DMS 273 (cell line): ENCODE measurements at regions not wholly inside any gene's neighbourhood (a gene's known extent, or its start where the extent isn't known, plus 50 kb on each side); places are given as distances from the start of the nearest gene placed in this dataset.
"Not testable (repeated sequence)": the region's sequence is repeated elsewhere in the genome, so short reads cannot be mapped to it uniquely, and the experiment has no call there.

Experiments
- DNase-seq: peaks from one replicate; lab custom pipeline; 2025; ENCODE audit not compliant: unreplicated experiment; lab: John Stamatoyannopoulos, UW

DNA sequence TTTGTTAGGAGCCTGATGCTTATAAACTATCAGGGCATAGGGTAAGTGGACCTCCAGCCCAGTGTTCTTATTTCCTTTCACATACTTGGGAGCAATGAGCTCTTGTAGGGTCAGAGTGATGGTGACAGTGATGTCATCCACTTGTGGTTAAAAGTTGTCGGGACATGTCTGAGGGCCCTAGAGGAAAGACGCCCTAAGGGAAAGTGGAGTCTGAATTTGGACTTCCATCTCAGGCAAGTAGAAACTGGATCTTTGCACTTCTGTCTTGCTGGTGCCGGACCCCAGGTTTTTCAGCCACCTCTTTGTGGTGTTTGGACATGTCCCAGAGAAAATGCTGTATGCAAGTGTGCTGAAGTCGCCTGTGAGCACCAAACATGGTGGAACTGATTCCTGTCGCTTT lies 900.5 kb downstream of the C6orf118 start:
- no peak for DNase-seq

DNA sequence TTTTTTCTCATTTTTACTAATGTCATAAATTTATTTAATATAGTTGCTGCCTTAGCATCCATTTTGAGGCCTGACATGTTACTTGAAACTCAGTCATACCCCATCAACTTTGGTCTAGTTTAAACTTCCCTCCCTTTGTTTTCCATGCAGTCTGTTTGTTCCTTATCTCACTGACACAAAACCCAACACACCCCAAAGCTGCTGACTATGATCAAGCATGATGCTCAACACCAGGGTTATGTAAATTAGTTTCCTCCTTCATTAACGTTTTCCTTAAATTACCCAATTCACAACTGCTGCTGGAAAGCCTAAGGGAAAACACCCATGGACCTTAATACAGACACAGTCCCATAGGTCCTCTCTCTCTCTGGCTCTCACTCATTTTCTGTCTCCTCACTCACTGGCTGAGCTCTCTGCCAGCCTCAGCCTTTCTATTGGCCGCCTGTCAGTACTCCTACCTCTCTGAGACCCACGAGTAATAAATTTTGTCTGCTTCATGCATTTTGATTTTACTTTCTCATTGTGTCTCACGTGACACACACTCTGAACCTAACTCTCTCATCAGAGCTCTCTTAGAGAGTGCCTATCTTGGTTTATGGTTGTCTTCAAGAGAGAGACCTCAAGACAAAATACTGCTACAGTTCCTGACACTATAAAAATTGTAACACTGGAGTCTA lies 904.5 kb downstream of the C6orf118 start:
- DNase-seq, result no peak

DNA sequence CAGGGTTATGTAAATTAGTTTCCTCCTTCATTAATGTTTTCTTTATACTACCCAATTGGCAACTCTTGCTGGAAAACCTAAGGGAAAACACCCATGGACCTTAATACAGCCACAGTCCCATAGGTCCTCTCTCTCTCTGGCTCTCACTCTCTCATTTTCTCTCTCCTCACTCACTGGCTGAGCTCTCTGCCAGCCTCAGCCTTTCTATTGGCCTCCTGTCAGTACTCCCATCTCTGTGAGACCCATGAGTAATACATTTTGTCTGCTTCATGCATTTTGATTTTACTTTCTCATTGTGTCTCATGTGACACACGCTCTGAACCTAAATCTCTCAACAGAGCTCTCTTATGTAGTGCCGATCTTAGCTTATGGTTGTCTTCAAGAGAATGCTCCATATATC lies 907.5 kb downstream of the C6orf118 start:
- no peak for DNase-seq

DNA sequence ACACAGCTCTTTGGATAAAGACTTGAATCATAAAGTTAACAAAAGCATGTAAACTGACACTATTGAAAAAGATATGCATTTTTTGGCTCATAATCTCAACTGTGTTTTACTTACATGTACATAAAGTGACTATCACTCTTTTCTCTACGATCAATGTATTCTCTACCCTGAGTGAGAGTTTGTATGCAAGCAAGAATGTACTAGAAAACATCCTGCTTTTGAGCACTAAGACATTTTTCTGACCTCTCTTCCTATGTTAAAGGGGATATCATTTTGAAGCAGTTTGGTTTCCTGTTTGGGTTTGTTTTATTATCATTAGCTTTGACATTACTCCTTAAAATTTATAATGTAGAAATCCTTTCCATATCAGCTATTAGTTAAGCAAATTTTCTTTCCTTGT lies 910.8 kb downstream of the C6orf118 start:
- no peak for DNase-seq

DNA sequence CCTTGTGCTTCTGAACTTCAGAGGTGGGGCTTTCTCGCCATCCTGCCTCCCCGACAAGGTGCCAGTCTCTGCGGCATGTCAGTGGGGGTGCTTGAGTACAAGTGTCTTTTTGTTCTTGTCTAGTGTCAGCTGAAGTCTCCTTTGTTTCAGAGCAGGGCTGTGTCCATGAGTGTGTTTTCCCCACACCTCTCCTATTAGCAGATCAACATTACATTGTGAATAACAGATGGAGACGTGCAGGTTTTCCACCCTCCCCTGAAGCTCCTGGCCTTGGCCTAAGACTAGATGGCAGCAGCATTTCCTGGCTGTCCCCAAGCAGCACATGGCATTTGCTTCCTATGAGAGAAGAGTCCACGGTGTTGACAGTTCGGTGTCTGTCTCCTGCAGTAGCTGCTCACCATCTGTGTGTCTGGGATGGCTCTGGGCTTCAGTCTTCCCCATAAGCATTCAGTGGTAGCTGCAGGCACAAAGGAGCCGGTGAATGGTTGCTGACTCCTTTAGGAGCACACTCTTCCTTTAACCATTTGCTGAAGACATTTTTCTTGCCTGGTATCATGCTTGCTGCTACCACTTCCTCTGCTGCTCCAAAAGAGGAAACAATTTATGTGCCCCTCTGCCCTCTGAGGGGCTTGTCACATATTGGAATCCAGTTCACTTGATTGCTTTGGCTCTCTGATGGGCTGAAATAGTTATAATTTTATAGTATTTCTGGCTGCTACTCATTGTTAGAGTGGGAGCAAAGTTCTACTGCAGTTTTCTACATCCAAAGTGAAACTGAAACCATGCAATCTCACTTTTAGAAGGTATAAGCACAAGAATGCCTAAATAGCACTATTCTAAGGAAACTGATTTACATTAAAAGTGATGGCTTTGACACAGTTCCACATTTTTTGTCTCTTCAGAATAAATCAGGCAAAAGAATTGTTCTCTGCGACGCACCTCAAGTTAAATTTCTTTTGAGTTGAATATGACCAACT lies 913.0 kb downstream of the C6orf118 start:
- DNase-seq, result no peak

DNA sequence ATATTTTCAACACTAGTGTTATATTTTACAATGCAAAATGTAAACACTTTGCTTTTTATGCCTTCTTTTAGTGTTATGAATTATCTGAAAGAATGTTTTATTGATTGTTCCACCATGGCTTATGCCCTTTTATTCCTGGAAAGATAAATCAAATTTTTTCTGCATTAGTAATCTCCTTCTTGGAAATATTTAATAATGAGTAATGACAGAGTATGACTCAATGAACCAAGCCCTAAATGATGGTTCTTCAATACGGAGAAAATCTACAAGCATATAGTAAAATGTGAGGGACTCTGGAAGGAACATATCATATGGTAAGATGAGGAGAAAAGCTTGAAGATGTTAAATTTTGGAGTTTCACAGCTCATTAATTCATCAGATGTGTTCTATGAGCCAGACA lies 929.6 kb downstream of the C6orf118 start:
- no peak for DNase-seq

DNA sequence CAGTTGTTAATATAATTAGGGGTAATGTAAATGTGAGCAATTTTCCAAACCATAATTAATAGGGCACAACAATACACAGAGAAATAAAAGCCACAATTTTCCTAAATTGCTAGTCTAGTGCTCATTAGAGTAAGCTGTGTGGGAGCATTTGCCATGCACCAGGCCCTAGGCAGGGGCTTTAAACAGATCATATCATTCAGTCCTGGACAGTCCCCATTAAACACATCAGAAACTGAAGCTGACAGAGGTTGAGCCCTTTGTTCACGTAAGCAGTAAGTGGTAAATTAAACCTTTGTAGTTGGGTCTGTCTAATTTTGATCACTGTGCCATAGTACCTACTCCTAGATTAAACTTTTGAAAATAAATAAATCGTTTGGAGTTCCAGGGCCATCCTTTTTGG lies 931.1 kb downstream of the C6orf118 start:
- no peak for DNase-seq

DNA sequence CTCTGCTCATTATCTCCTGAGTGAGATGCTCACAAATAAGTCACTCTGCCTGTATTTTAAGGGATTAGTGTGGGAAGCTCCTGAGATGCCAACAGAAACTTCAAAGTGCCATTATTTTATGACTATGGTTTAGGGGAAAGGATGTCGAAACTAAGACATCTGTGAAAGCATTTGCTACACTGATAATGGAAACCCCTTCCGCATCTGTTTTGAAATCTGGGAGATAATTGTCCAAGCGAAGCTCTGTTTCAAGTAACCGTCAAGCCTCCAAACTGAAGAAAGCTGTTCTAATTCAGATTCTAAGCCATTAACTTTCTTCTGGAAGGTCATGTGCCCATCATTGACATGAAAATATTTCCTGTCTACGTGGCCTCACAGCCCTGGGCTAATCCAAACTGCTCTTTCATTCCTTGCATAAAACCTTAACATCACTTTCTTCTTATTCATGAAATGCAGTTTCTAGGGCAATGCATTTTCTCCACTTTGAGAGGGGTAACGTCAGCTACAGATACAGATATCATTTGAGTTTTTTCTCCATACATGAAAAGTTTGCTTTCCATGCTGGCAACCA lies 932.0 kb downstream of the C6orf118 start:
- DNase-seq, result no peak

DNA sequence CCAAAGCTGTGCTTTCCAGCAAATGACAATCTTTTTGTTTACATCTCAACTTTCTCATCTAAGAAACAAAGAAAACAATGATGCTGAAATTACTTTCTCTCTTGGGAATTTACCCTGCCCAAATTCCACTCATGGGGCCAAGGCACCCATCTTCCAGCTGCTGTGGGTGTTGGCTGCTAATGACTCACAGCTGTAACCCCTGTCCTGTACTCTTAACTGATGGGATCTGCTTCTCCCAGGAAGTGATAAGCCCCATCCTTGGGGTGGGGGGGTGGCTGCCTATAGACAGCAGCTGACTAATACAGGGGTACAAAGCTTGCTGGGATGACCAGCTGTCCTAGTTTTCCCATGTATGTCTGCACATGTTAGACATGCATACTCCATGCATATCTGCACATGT lies 938.6 kb downstream of the C6orf118 start:
- no peak for DNase-seq

DNA sequence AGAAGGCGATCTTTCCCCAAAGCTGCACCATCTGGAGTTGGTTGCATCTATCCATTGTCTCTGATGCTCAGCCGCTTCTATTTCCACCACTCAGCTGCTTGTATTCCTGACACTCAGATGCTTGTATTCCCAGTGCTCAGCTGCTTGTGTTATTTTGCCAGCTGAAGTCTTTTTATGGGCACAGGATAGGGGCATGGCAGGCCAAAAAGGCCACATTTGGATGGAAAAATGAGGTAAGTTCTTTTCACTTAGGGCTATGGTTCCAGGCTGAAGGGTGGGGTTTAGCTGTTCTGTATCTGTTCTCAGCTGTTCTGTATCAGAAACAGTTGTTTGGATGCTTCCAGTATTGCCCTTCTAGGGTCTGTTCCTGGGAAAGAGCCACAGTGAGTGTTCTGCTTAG lies 944.9 kb downstream of the QKI start:
- DNase-seq, result no peak

DNA sequence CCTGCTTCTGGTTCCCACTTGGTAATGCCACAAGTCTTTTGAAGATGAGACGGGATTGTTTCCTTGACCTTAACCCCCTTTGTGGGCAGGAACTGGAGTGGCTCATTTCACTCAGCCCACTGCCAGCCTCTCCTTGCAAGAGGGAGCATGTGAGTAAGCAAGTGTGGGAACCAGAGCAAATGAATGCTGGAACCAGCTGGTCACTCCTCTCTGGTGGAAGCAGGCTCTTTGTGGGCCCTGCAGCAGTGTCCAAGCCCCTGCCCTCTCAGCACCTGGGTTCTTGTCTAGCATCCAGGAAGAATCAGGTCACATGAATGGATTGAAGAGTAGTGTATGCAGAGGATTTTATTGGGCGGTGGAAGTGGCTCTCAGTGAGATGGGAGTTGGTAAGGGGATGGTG lies 944.5 kb downstream of the QKI start:
- DNase-seq, result no peak

DNA sequence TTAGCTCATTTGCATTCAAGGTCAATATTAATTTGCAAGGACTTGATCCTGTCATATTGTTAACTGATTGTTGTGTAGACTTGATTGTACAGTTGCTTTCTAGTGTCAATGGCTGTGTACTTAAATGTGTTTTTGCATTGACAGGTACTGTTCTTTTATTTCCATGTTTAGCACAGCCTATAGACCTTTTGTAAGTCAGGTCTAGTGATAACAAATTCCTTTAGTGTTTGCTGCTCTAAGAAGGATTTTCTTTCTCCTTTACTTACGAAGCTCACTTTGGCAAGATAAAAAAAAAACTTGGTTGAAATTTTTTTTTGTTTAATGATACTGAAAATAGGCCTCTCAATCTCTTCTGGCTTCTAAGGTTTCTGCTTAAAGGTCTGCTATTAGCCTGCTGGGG lies 942.3 kb downstream of the QKI start:
- DNase-seq, result no peak

DNA sequence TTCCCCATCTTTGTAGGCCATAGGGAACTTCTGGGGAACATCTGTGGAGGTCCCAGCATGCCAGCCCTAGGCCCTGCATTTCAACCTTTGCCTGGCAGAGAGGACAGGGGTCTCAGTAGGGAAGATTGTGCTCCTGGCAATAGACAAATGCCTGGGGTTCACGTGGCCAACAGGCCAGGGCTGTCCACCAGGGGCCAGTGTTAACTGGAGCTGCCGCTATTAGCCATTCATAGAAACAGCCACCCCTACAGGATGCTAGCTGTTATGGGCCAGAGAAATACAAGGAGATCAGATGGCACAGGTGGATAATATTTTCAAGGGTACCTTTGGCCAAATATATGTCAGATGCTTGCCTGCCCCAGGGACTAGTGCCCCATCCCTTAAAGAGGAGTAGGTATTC lies 932.9 kb downstream of the QKI start:
- no peak for DNase-seq

DNA sequence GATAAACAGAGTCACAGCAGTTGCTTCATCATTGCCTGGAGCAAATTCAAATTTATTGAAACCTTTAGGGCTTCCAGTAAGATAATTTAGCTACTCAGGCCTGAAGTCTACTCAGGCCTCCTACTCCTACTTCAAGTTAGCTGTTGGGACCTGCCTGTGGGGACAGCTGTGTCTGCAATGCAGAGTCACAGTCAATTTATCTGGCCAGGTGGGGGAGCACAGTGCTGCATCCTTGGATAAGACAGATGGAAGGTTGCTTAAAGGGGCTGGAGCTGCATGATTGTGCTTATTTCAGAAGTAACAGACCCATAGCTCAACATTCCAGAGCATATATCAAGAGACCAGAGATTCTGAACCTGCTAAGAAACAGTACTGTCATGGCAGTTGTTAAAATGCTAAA lies 932.1 kb downstream of the QKI start:
- no peak for DNase-seq

DNA sequence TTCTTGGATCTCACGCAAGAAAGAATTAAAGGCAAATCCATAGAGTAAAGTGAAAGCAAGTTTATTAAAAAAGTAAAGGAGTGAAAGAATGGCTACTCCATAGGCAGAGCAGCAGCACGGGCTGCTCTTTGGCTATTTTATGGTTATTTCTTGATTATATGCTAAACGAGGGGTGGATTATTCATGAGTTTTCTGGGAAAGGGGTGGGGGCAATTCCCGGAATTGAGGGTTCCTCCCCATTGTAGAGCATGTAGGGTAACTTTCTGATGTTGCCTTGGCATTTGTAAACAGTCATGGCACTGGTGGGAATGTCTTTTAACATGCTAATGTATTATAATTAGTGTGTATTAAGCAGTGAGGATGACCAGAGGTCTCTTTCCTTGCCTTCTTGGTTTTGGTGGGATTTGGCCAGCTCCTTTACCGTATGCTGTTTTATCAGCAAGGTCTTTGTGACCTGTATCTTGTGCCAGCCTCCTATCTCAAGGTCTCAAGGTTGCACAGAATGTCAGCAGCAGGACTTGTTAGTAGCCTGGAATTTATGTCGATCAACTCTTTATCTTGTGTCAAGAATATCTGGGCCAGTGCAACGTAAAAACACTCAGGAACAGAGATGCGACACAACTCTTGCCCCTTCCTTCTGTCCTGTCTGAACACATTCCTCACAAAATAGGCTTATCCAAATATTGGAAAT lies 931.4 kb downstream of the QKI start:
- DNase-seq, result no peak

DNA sequence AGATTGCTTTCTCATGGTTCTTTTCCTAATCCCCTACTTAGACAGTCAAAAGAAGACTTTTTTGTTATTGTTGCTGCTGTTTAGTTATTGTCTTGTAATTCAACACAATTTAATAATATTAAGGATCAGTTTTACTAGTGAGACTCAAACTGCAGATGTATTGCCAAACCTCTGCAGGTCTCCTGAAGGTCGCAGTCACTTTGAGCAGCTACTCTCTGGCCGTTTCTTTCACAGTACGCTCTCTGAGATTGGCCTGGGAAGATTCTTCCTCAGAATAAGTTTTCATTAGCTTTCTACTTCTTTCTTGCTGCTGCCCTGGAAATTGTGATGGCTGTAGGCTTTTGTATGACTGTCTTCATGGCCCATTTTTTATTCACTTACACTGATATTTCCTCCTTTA lies 930.8 kb downstream of the QKI start:
- no peak for DNase-seq

DNA sequence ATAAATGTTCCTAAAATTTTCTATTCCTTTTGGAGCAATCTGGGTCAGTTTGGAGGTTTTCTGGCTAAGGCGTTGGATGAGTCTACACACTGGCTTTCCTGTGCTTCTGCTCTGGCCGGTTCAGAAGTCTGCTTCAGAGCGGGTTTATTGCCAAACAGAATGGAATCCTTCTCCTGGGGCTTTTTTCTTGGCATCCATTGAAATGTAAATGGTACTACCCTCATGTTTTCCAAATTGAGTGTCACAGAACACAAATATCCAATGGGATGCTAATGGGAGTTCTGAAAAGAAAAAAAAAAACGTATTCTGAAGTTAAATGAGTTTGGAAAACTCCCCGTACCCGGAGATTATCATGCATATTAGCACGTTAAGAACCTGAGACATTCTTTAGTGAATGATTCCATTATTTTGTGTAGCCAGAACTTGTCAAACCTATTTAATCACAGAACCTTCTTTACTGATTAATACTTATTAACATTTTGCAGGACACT lies 930.3 kb downstream of the QKI start:
- no peak for DNase-seq

DNA sequence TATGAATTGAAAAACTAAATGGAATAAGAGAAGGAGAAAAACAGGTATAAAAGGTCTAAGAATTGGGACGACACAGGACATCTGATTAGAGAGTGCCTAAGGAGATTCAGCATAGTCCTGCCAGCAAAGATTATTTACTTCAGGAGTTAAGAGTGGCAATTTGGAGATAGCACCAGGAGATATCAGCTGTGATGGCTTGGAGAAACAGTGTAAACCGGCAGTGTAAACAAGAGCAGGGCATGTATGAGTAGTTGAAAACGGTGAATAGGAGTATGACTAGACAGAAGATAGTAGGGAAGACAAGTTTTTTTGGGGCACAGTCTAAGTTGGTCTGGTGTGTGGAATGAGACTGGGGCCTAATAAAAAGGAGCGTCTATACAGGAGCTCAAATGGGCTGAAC lies 924.9 kb downstream of the QKI start:
- not testable (repeated sequence) for DNase-seq

DNA sequence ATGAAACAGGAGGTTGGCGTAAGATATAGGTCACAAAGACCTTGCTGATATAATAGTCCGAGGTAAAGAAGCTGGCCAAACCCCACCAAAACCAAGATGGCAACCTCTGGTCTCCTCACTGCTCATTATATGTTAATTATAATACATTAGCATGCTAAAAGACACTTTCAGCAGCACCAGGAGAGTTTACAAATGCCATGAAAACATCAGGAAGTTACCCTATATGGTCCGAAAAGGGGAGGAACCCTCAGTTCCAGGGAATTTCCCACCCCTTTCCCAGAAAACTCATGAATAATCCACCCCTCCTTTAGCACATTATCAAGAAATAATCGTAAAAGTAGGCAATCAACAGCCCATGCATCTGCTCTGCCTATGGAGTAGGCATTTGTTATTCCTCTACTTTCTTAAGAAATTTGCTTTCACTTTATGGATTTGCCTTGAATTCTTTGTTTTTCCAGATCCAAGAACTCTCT lies 923.4 kb downstream of the QKI start:
- DNase-seq, result no peak

DNA sequence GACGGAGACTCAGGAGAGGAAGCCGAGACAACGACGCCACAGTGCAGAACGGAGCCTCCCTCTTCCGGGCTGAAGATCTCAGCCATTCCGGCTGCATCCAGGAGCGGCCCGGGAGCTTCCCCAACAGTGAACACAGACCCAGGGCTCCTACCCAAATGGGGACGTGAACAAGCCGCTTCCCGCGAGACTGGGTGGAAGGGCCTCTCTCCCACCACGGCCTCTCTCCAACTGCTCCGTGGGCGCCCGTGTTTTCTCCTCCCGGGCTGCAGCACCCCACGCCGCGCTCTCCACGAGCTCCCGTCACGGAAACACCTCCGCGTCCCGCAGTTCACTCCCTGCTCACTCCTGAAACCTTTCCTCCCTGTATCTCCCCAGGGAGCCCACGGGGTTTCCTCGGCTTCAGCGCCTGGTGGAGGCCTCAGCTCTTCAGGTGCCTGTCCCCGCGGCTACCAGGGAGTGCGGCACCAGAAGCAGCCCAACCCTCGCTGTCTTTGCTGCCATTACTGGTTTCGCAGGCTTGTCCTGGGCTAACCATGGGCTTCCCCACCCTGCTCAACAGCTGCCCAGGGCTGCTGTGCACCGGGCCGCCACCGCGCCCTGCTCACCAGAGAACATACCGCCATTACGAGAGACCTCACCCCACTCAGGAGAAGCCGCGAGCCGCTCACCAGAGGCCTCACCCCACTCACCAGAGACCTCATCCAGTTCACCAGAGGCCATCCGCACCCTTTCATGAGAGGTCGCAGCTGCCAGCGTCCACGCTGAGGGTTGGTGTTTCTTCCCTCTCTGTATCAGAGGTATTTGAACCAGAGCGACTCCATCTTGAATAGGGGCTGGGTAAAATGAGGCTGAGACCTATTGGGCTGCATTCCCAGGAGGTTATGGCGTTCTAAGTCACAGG lies 922.8 kb downstream of the QKI start:
- DNase-seq, result no peak
